SU-DHL-6 (cell line): ENCODE measurements at regions not wholly inside any gene's neighbourhood (a gene's known extent, or its start where the extent isn't known, plus 50 kb on each side); places are given as distances from the start of the nearest gene placed in this dataset.

ENCODE experiments used
- CTCF ChIP-seq: fragments of 200-600 bp; sonication (generic); IDR thresholded peaks from one replicate; pipeline ENCODE4 v1.5.1; 2017; ENCODE audit warnings: antibody characterized with exemption, mild to moderate bottlenecking, low read length, moderate library complexity; ENCODE audit not compliant: insufficient read depth, poor library complexity, severe bottlenecking
- EZH2phosphoT487 ChIP-seq: fragments of 200-600 bp; sonication (generic), shearing (Covaris generic); conservative IDR thresholded peaks from 2 replicates; pipeline ENCODE4 v1.6.1; 2018; ENCODE audit warnings: mild to moderate bottlenecking, antibody characterized with exemption, low read length, moderate library complexity, mixed read lengths

GRCh38 chr19:28549680-28550277 is 663.2 kb downstream of the UQCRFS1 start:
- TF ChIP-seq CTCF (no peak), EZH2phosphoT487 (no peak)
